ENCODE measurements at regions not wholly inside any gene's neighbourhood (a gene's known extent, or its start where the extent isn't known, plus 50 kb on each side); places are given as distances from the start of the nearest gene placed in this dataset.
"Not testable (repeated sequence)": the region's sequence is repeated elsewhere in the genome, so short reads cannot be mapped to it uniquely, and the experiment has no call there.

GRCh38 chr1:224841803-224842202 is 87.7 kb upstream of the DNAH14 start:
- not testable (repeated sequence) for TF ChIP-seq POLR2A, CTCF (IDR thresholded peaks at IDR 0.05)
